ENCODE measurements at regions not wholly inside any gene's neighbourhood (a gene's known extent, or its start where the extent isn't known, plus 50 kb on each side); places are given as distances from the start of the nearest gene placed in this dataset.

GRCh38 chr5:104699438-104699837 is 1136.8 kb upstream of the NUDT12 start:
- TF ChIP-seq EZH2phosphoT487 (IDR thresholded peaks at IDR 0.05; ENCODE audit: borderline replicate concordance, low read depth, low read length) (no peak), CTCF (conservative IDR thresholded peaks at IDR 0.05; ENCODE audit: low read length) (no peak)
- H4K20me1 ChIP-seq (ENCODE audit: insufficient read depth, low read length), result no peaks in the 10 kb centered on the region
- CTCF ChIA-PET (ENCODE audit: unreplicated experiment), result no interaction called here

GRCh38 chr5:104661256-104661655 is 1098.7 kb upstream of the NUDT12 start:
- Histone ChIP-seq H3K9me3 (ENCODE audit: low read length) (no peaks in the 10 kb centered on the region), H2AFZ (ENCODE audit: low read length) (no peak overlapping the region), H3K79me2 (ENCODE audit: insufficient read depth, low read depth, low read length) (no peaks in the 10 kb centered on the region), H3K27ac (ENCODE audit: low read depth, low read length, poor library complexity, severe bottlenecking) (no peak overlapping the region), H3K9me2 (ENCODE audit: insufficient read depth, low read length) (no peaks in the 10 kb centered on the region), H3K4me1 (ENCODE audit: insufficient read depth, low read length, poor library complexity, severe bottlenecking) (no peaks in the 10 kb centered on the region), H3K36me3 (ENCODE audit: insufficient read depth, low read length) (no peaks in the 10 kb centered on the region), H3K4me3 (ENCODE audit: low read depth, low read length, poor library complexity, severe bottlenecking) (no peak overlapping the region), H3K4me2 (ENCODE audit: low read length) (no peak overlapping the region), H4K20me1 (ENCODE audit: insufficient read depth, low read length) (no peaks in the 10 kb centered on the region)
- TF ChIP-seq EZH2phosphoT487 (IDR thresholded peaks at IDR 0.05; ENCODE audit: borderline replicate concordance, low read depth, low read length), result no peak
- no TSS peak for BruUV-seq (replicated peaks)
- no peak for DNase-seq (ENCODE audit: low spot score)
- intact Hi-C loops (cut with micrococcal nuclease; ENCODE audit: unreplicated experiment), result no loop called here
- POLR2A ChIA-PET, result interaction anchor here (0.5 to 1.4 kb wide), 3 partner anchors 10 to 729 kb away, joined by 3 to 5 read pairs (median 3); no protein-coding TSS in a partner anchor
- CTCF ChIA-PET (ENCODE audit: unreplicated experiment), result no interaction called here

More at GRCh38 chr5:104699438-104699837, 1136.8 kb upstream of the NUDT12 start:
- Histone ChIP-seq H2AFZ (ENCODE audit: low read length) (no peak overlapping the region), H3K79me2 (ENCODE audit: insufficient read depth, low read depth, low read length) (no peaks in the 10 kb centered on the region), H3K9me3 (ENCODE audit: low read length) (no peaks in the 10 kb centered on the region), H3K4me2 (ENCODE audit: low read length) (no peak overlapping the region), H3K36me3 (ENCODE audit: insufficient read depth, low read length) (no peaks in the 10 kb centered on the region), H3K4me1 (ENCODE audit: insufficient read depth, low read length, poor library complexity, severe bottlenecking) (no peaks in the 10 kb centered on the region), H3K27ac (ENCODE audit: low read depth, low read length, poor library complexity, severe bottlenecking) (no peak overlapping the region), H3K9me2 (ENCODE audit: insufficient read depth, low read length) (no peaks in the 10 kb centered on the region), H3K4me3 (ENCODE audit: low read depth, low read length, poor library complexity, severe bottlenecking) (no peak overlapping the region)
- DNase-seq (ENCODE audit: low spot score), result no peak
- no TSS peak for BruUV-seq (replicated peaks)
- intact Hi-C loops (cut with micrococcal nuclease; ENCODE audit: unreplicated experiment), result no loop called here
- POLR2A ChIA-PET, result no interaction called here

DNA sequence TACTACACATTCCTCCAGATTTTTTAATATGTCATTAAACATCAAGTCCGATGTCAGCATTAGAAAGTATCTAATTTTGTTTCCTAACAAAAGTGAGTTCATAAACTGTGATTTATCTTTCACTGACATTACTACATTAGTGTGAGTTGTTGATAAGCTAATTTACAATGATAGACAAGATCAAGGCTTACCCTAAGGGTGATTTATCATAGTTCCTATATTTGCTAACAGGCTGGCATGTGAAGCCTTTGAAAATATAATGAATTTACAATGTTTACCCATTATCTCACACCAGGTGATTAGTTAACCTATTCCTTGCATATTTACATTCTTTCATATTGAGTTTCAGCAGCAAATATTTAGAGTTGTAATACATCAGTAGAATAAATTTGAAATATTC is 1096.9 kb upstream of the NUDT12 start:
- ChIA-PET CTCF (ENCODE audit: unreplicated experiment) (no interaction called here), POLR2A (no interaction called here)
- no TSS peak for BruUV-seq (replicated peaks)
- Histone ChIP-seq H3K27ac (ENCODE audit: low read depth, low read length, poor library complexity, severe bottlenecking) (no peak overlapping the region), H3K9me3 (ENCODE audit: low read length) (no peaks in the 10 kb centered on the region), H4K20me1 (ENCODE audit: insufficient read depth, low read length) (no peaks in the 10 kb centered on the region), H3K79me2 (ENCODE audit: insufficient read depth, low read depth, low read length) (no peaks in the 10 kb centered on the region), H3K36me3 (ENCODE audit: insufficient read depth, low read length) (no peaks in the 10 kb centered on the region), H2AFZ (ENCODE audit: low read length) (no peak overlapping the region), H3K9me2 (ENCODE audit: insufficient read depth, low read length) (no peaks in the 10 kb centered on the region), H3K4me2 (ENCODE audit: low read length) (no peak overlapping the region), H3K4me1 (ENCODE audit: insufficient read depth, low read length, poor library complexity, severe bottlenecking) (no peaks in the 10 kb centered on the region), H3K4me3 (ENCODE audit: low read depth, low read length, poor library complexity, severe bottlenecking) (no peak overlapping the region)
- intact Hi-C loops (cut with micrococcal nuclease; ENCODE audit: unreplicated experiment), result no loop called here
- no peak for DNase-seq (ENCODE audit: low spot score)
- no peak for TF ChIP-seq EZH2phosphoT487 (IDR thresholded peaks at IDR 0.05; ENCODE audit: borderline replicate concordance, low read depth, low read length)
- TF ChIP-seq CTCF (conservative IDR thresholded peaks at IDR 0.05; ENCODE audit: low read length), result no peak
